ENCODE measurements at regions not wholly inside any gene's neighbourhood (a gene's known extent, or its start where the extent isn't known, plus 50 kb on each side); places are given as distances from the start of the nearest gene placed in this dataset.
"Not testable (repeated sequence)": the region's sequence is repeated elsewhere in the genome, so short reads cannot be mapped to it uniquely, and the experiment has no call there.

DNA sequence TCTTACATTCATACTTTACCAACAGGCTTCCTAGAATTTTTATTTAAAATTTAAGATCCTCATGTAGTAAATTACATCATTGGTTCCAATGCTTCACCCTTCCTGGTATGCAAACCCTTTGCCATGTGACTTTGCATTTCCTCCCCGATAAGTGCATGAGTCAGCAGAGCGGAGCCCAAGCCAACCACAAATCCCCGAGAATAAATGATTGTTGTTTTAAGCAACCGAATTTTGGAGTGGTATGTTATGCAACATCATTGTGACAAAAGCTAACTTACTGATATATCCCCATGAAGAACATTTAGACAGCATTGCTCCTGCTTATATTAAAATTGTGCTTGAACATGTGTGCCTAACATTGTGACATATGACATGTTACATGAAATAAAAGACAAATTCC lies 199.4 kb upstream of the DDX53 start:
- H3K27ac ChIP-seq: peak overlapping the region in 10 of 11 experiments; percentile 19 to 67 (median 49); a peak in 14 of 22 replicates
- H3K4me2 ChIP-seq: peak overlapping the region; percentile 20 to 76 (median 38); a peak in 20 of 22 replicates
- H3K9ac ChIP-seq: peak overlapping the region in 1 of 11 experiments; percentile 36; a peak in 1 of 22 replicates
- peaks cover 0 to 25% (median 11%) of the 10 kb centered on the region in 10 experiments; a peak in 17 of 20 replicates for H3K4me1 ChIP-seq
- H4K20me1 ChIP-seq: no peaks in the 10 kb centered on the region
- no peak overlapping the region; a peak in 1 of 20 replicates for H3K4me3 ChIP-seq
- peaks cover 0 to 12% (median 0%) of the 10 kb centered on the region in 11 experiments; a peak in 3 of 22 replicates for H3K9me3 ChIP-seq (replicated peaks in 1 of 11)
- H3K36me3 ChIP-seq: no peaks in the 10 kb centered on the region
- H3K27me3 ChIP-seq: no peaks in the 10 kb centered on the region
- TF ChIP-seq Cebpa-rat (IDR thresholded peaks at IDR 0.05): peak in 5 of 11 experiments; percentile 39 to 77 (median 48); a peak in 7 of 22 replicates

GRCh38 chrX:22800806-22801205 lies 199.0 kb upstream of the DDX53 start:
- no peak; a peak in 1 of 22 replicates for TF ChIP-seq Cebpa-rat (IDR thresholded peaks at IDR 0.05)
- peak overlapping the region in 1 of 11 experiments; percentile 36; a peak in 1 of 22 replicates for H3K9ac ChIP-seq
- H3K4me1 ChIP-seq: peaks cover 0 to 25% (median 11%) of the 10 kb centered on the region in 10 experiments; a peak in 17 of 20 replicates
- no peak overlapping the region; a peak in 1 of 20 replicates for H3K4me3 ChIP-seq
- peak overlapping the region in 10 of 11 experiments; percentile 20 to 76 (median 46); a peak in 15 of 22 replicates for H3K4me2 ChIP-seq
- peaks cover 0 to 12% (median 0%) of the 10 kb centered on the region in 11 experiments; a peak in 3 of 22 replicates for H3K9me3 ChIP-seq (replicated peaks in 1 of 11)
- no peaks in the 10 kb centered on the region for H4K20me1 ChIP-seq
- no peaks in the 10 kb centered on the region for H3K27me3 ChIP-seq
- peak overlapping the region in 10 of 11 experiments; percentile 0 to 67 (median 49); a peak in 13 of 22 replicates for H3K27ac ChIP-seq
- no peaks in the 10 kb centered on the region for H3K36me3 ChIP-seq

GRCh38 chrX:22803353-22803752 lies 196.4 kb upstream of the DDX53 start:
- Histone ChIP-seq H3K9ac (no peak overlapping the region), H3K4me2 (no peak overlapping the region), H3K4me3 (no peak overlapping the region), H3K27ac (no peak overlapping the region), H3K27me3 (no peaks in the 10 kb centered on the region), H4K20me1 (no peaks in the 10 kb centered on the region), H3K9me3 (replicated peaks in 1 of 11) (peaks cover 0 to 11% (median 0%) of the 10 kb centered on the region in 11 experiments; a peak in 3 of 22 replicates), H3K36me3 (no peaks in the 10 kb centered on the region), H3K4me1 (peaks cover 0 to 25% (median 11%) of the 10 kb centered on the region in 10 experiments; a peak in 17 of 20 replicates)
- TF ChIP-seq Cebpa-rat (IDR thresholded peaks at IDR 0.05): no peak

- no peak overlapping the region for H3K4me3 ChIP-seq
- H3K27ac ChIP-seq: no peak overlapping the region
- H3K9ac ChIP-seq: no peak overlapping the region
- no peaks in the 10 kb centered on the region for H3K4me1 ChIP-seq
- no peaks in the 10 kb centered on the region for H3K27me3 ChIP-seq
- no peaks in the 10 kb centered on the region for H3K9me3 ChIP-seq (replicated peaks in 1 of 11)
- TF ChIP-seq Cebpa-rat (IDR thresholded peaks at IDR 0.05): no peak
- H3K4me2 ChIP-seq: no peak overlapping the region
- H3K36me3 ChIP-seq: no peaks in the 10 kb centered on the region
- H4K20me1 ChIP-seq: no peaks in the 10 kb centered on the region
Measured at GRCh38 chrX:22810876-22811275, 188.9 kb upstream of the DDX53 start.

DNA sequence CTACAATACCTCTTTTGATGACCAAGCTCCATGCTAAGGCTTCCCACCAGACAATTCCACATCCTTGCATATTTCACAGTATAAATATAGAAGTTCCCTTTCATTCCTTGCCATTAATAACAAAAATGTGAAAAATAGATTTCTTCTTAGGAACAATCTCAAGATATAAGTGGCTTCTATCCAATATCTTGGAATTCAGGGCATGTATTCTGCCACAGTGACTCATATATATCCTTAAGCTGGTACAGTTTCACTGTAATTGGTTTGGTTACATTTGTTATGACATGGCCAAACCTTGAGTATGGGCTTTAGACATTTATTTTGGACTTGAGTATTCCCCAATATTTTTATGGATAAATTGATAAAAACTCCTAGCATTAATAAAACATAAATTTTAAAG lies 181.7 kb upstream of the DDX53 start:
- TF ChIP-seq Cebpa-rat (IDR thresholded peaks at IDR 0.05): no peak
- Histone ChIP-seq H3K9ac (no peak overlapping the region), H4K20me1 (no peaks in the 10 kb centered on the region), H3K4me1 (no peaks in the 10 kb centered on the region), H3K36me3 (no peaks in the 10 kb centered on the region), H3K4me3 (no peak overlapping the region), H3K4me2 (no peak overlapping the region), H3K27ac (no peak overlapping the region), H3K27me3 (no peaks in the 10 kb centered on the region), H3K9me3 (replicated peaks in 1 of 11) (no peaks in the 10 kb centered on the region)

DNA sequence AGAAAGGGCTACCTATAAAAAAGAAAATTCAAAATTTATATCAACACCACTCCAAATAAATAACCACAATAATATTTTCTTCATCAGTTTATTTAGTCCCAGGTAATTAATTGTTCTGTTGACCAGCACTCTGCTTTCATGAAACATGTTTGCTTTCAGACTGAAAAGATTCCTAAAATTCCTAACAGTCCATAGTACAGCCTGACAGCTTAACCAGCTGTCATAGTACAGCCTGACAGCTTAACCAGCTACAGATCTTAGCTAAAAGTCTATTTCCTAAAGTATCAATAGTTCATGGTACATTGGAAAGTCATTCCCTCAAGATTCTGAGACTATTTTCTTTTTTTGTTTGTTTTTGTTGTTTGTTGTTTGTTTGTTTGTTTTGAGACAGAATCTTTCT lies 144.1 kb upstream of the DDX53 start:
- Histone ChIP-seq H3K4me3 (no peak overlapping the region), H3K9ac (no peak overlapping the region), H3K27me3 (no peaks in the 10 kb centered on the region), H3K9me3 (replicated peaks in 1 of 11) (peaks cover 0 to 9% (median 0%) of the 10 kb centered on the region in 11 experiments; a peak in 7 of 22 replicates), H3K4me2 (no peak overlapping the region), H3K4me1 (no peaks in the 10 kb centered on the region; a peak in 1 of 20 replicates), H3K27ac (no peak overlapping the region), H4K20me1 (no peaks in the 10 kb centered on the region), H3K36me3 (no peaks in the 10 kb centered on the region)
- TF ChIP-seq Cebpa-rat (IDR thresholded peaks at IDR 0.05): no peak

GRCh38 chrX:22859642-22860041 lies 140.1 kb upstream of the DDX53 start:
- Histone ChIP-seq H3K27me3 (no peaks in the 10 kb centered on the region), H4K20me1 (no peaks in the 10 kb centered on the region), H3K9ac (no peak overlapping the region), H3K4me3 (no peak overlapping the region), H3K27ac (no peak overlapping the region), H3K4me1 (no peaks in the 10 kb centered on the region), H3K4me2 (no peak overlapping the region), H3K9me3 (replicated peaks in 1 of 11) (peaks cover 0 to 6% (median 0%) of the 10 kb centered on the region in 11 experiments; a peak in 4 of 22 replicates), H3K36me3 (no peaks in the 10 kb centered on the region)
- no peak for TF ChIP-seq Cebpa-rat (IDR thresholded peaks at IDR 0.05)

DNA sequence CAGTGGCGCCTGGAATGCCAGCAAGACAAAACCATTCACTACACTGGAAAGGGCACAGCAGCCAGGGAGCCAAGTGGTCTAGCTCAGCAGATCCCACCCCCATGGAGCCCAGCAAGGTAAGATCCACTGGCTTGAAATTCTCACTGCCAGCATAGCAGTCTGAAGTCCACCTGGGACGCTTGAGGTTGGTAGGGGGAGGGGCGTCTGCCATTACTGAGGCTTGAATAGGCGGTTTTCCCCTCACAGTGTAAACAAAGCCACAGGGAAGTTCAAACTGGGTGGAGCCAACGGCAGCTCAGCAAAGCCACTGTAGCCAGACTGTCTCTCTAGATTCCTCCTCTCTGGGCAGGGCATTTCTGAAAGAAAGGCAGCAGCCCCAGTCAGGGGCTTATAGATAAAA lies 133.0 kb upstream of the DDX53 start:
- not testable (repeated sequence) for H3K4me2 ChIP-seq, H3K27ac ChIP-seq
- peaks cover 18 to 51% (median 30%) of the 10 kb centered on the region in 11 experiments; a peak in 21 of 22 replicates for H3K9me3 ChIP-seq (replicated peaks in 1 of 11)

DNA sequence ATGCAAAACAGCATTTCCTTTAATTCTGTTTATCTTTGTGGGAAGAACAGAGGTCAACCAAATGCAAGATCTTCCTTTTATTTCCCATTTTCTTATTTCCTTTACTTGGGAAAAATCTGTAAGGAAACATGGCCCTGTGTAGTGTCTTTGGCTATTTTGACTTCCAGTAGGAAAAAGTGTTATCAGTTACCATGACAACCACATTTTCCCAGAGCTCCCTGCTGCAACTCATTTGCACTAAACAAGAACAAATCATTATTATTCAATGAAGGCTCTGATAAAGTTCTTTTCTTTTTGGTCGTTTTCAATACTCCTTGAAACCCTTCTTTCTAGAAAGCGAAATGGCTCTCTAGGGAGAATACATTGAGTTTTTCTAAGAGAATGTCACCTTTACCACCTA lies 117.2 kb upstream of the DDX53 start:
- no peaks in the 10 kb centered on the region for H4K20me1 ChIP-seq
- H3K4me2 ChIP-seq: no peak overlapping the region
- H3K4me3 ChIP-seq: no peak overlapping the region
- H3K27me3 ChIP-seq: no peaks in the 10 kb centered on the region
- no peaks in the 10 kb centered on the region for H3K36me3 ChIP-seq
- H3K4me1 ChIP-seq: no peaks in the 10 kb centered on the region
- H3K9ac ChIP-seq: no peak overlapping the region
- no peak overlapping the region for H3K27ac ChIP-seq
- no peak for TF ChIP-seq Cebpa-rat (IDR thresholded peaks at IDR 0.05)
- no peaks in the 10 kb centered on the region for H3K9me3 ChIP-seq (replicated peaks in 1 of 11)

More for the DNA sequence above, 133.0 kb upstream of the DDX53 start:
- H4K20me1 ChIP-seq, H3K27me3 ChIP-seq, H3K36me3 ChIP-seq, H3K9ac ChIP-seq, H3K4me3 ChIP-seq, H3K4me1 ChIP-seq: not testable (repeated sequence)

DNA sequence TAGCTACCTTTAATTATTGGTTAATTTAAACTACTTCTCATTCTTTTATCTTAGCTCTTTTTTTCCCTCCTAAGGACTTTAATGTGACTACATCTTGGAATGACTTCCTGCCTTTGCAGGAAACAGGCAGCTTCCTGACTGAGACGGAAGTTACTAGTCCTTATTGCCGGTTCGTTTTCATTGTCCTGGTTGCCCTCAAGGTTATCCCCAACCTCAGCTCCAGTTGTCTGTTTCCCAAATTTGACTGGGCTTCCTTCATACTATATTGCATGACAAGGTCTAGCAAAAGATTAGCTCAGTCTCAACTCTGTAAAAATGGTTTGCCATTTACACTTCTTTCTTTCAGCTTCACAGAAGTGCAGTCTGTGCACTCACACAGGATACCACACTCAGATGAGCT lies 109.9 kb upstream of the DDX53 start:
- Histone ChIP-seq H3K4me1 (0 out of 20 replicates have a peak, but pooled peaks cover 0 to 2% (median 0%) of the 10 kb centered on the region in 10 experiments), H4K20me1 (no peaks in the 10 kb centered on the region), H3K4me2 (no peak overlapping the region), H3K27me3 (no peaks in the 10 kb centered on the region), H3K36me3 (no peaks in the 10 kb centered on the region), H3K9me3 (replicated peaks in 1 of 11) (no peaks in the 10 kb centered on the region), H3K4me3 (no peak overlapping the region), H3K9ac (no peak overlapping the region), H3K27ac (no peak overlapping the region)
- no peak for TF ChIP-seq Cebpa-rat (IDR thresholded peaks at IDR 0.05)
